RWPE1 (cell line): ENCODE measurements at regions not wholly inside any gene's neighbourhood (a gene's known extent, or its start where the extent isn't known, plus 50 kb on each side); places are given as distances from the start of the nearest gene placed in this dataset.

Source experiments
- CTCF ChIA-PET: fragments of 350-600 bp; sonication (Branson Sonifier 250); formaldehyde crosslinking; extraction: SDS; loops from one replicate; lab custom pipeline; 2021; lab: Yijun Ruan, JAX
- POLR2A ChIA-PET: fragments of 400-600 bp; formaldehyde crosslinking; extraction: SDS; loops from one replicate; lab custom pipeline; 2020; ENCODE audit warnings: antibody characterized with exemption; ENCODE audit not compliant: low non-redundant PET; lab: Yijun Ruan, JAX
- DNase-seq: peaks from one replicate; pipeline ENCODE4 v3.0.0; 2012; ENCODE audit warnings: low spot score
- H3K27ac ChIP-seq: fragments of 450-650 bp; 2 replicates; pipeline ENCODE4 v1.5.1; 2017
- CTCF ChIP-seq: fragments of 450-650 bp; conservative IDR thresholded peaks from 2 replicates; pipeline ENCODE4 v1.5.1; 2017; ENCODE audit warnings: low read depth, mild to moderate bottlenecking

GRCh38 chr18:29418136-29418535 lies 1241.2 kb upstream of the CDH2 start:
- ChIA-PET CTCF (no interaction called here), POLR2A (no interaction called here)
- H3K27ac ChIP-seq: no peak overlapping the region
- no peak for TF ChIP-seq CTCF
- DNase-seq: no peak

- CTCF ChIA-PET: no interaction called here
- H3K27ac ChIP-seq: no peak overlapping the region
- TF ChIP-seq CTCF: no peak
- DNase-seq: no peak
- POLR2A ChIA-PET: no interaction called here
Observed at GRCh38 chr18:29406996-29407395, 1230.1 kb upstream of the CDH2 start.

GRCh38 chr18:29397536-29397935 lies 1220.6 kb upstream of the CDH2 start:
- POLR2A ChIA-PET: no interaction called here
- CTCF ChIA-PET: no interaction called here
- H3K27ac ChIP-seq: no peak overlapping the region
- DNase-seq: no peak
- no peak for TF ChIP-seq CTCF

GRCh38 chr18:29383311-29384273 lies 1206.7 kb upstream of the CDH2 start:
- DNase-seq: no peak
- no peak overlapping the region for H3K27ac ChIP-seq
- POLR2A ChIA-PET: no interaction called here

GRCh38 chr18:29378651-29379136 lies 1201.8 kb upstream of the CDH2 start:
- CTCF ChIA-PET: no interaction called here
- no peak for TF ChIP-seq CTCF
- no peak for DNase-seq
- H3K27ac ChIP-seq: no peak overlapping the region
- POLR2A ChIA-PET: no interaction called here

More at GRCh38 chr18:29383311-29384273, 1206.7 kb upstream of the CDH2 start:
- CTCF ChIA-PET: interaction anchor here (0.6 to 0.7 kb wide), 2 partner anchors 478 to 1875 kb away, joined by 3 read pairs; no protein-coding TSS in a partner anchor
- TF ChIP-seq CTCF: no peak

- POLR2A ChIA-PET: no interaction called here
- no peak for DNase-seq
- CTCF ChIA-PET: no interaction called here
- TF ChIP-seq CTCF: no peak
- no peak overlapping the region for H3K27ac ChIP-seq
Observed at GRCh38 chr18:29377346-29377745, 1200.4 kb upstream of the CDH2 start.
